Neural cell (in vitro differentiated cells): ENCODE measurements at regions not wholly inside any gene's neighbourhood (a gene's known extent, or its start where the extent isn't known, plus 50 kb on each side); places are given as distances from the start of the nearest gene placed in this dataset.

Experiments used
- H2AFZ ChIP-seq: fragments of 200-600, 300-800 bp; sonication (generic), shearing (Covaris generic); 2 replicates; pipeline ENCODE4 v1.6.0; 2014; ENCODE audit warnings: low read depth, mild to moderate bottlenecking, antibody characterized with exemption, low read length, moderate library complexity
- H3F3A ChIP-seq: fragments of 200-600 bp; shearing (Covaris generic); 2 replicates; pipeline ENCODE4 v1.6.1; 2016; ENCODE audit warnings: mild to moderate bottlenecking, moderate library complexity, mixed read lengths, antibody characterized with exemption, low read length; ENCODE audit not compliant: insufficient read depth, poor library complexity, severe bottlenecking
- H3K27ac ChIP-seq: fragments of 200-600, 300-800 bp; sonication (generic), shearing (Covaris generic); 2 replicates; pipeline ENCODE4 v1.5.1; 2014; ENCODE audit warnings: mild to moderate bottlenecking, low read length, moderate library complexity
- H3K27me3 ChIP-seq: fragments of 300-800, 200-600 bp; sonication (generic), shearing (Covaris generic); 2 replicates; pipeline ENCODE4 v1.6.0; 2014; ENCODE audit warnings: mild to moderate bottlenecking, low read depth, low read length, moderate library complexity; ENCODE audit not compliant: insufficient read depth
- H3K36me3 ChIP-seq: fragments of 300-800, 200-600 bp; sonication (generic), shearing (Covaris generic); 2 replicates; pipeline ENCODE4 v1.5.1; 2014; ENCODE audit warnings: mild to moderate bottlenecking, antibody characterized with exemption, low read length, moderate library complexity; ENCODE audit not compliant: insufficient read depth
- H3K4me2 ChIP-seq: fragments of 300-800, 200-600 bp; sonication (generic), shearing (Covaris generic); 2 replicates; pipeline ENCODE4 v1.6.0; 2014; ENCODE audit warnings: mild to moderate bottlenecking, low read length
- H3K4me3 ChIP-seq: fragments of 300-800, 200-600 bp; sonication (generic), shearing (Covaris generic); 2 replicates; pipeline ENCODE4 v1.5.1; 2014; ENCODE audit warnings: mild to moderate bottlenecking, low read length, moderate library complexity
- H3K79me2 ChIP-seq: fragments of 200-600 bp; shearing (Covaris generic); replicated peaks from 2 replicates; pipeline ENCODE4 v1.6.0; 2014; ENCODE audit warnings: mild to moderate bottlenecking, low read length, moderate library complexity; ENCODE audit not compliant: insufficient read depth
- H3K9ac ChIP-seq: fragments of 300-800, 200-600 bp; sonication (generic), shearing (Covaris generic); 2 replicates; pipeline ENCODE4 v1.6.1; 2016; ENCODE audit warnings: mild to moderate bottlenecking, low read length, mixed read lengths
- H3K9me2 ChIP-seq: fragments of 200-600 bp; shearing (Covaris generic); 2 replicates; pipeline ENCODE4 v1.6.1; 2016; ENCODE audit warnings: mild to moderate bottlenecking, low read length, mixed read lengths; ENCODE audit not compliant: insufficient read depth
- H3K9me3 ChIP-seq: fragments of 200-600, 300-800 bp; sonication (generic), shearing (Covaris generic); 2 replicates; pipeline ENCODE4 v1.6.1; 2016; ENCODE audit warnings: mild to moderate bottlenecking, mixed run types, low read length, moderate library complexity, mixed read lengths
- H4K20me1 ChIP-seq: fragments of 200-600 bp; shearing (Covaris generic); 2 replicates; pipeline ENCODE4 v1.6.1; 2016; ENCODE audit warnings: mild to moderate bottlenecking, mixed run types; ENCODE audit not compliant: insufficient read depth
- CTCF ChIP-seq: fragments of 450-650 bp; IDR thresholded peaks from 2 replicates; pipeline ENCODE4 v1.5.1; 2014; ENCODE audit warnings: antibody characterized with exemption, mild to moderate bottlenecking, moderate library complexity; ENCODE audit not compliant: poor library complexity, severe bottlenecking
- EP300 ChIP-seq: fragments of 450-650 bp; conservative IDR thresholded peaks from 2 replicates; pipeline ENCODE4 v1.6.1; 2014; ENCODE audit warnings: antibody characterized with exemption, mild to moderate bottlenecking, moderate library complexity; ENCODE audit not compliant: poor library complexity, severe bottlenecking
- EZH2 ChIP-seq: fragments of 200-600, 300-800 bp; shearing (Covaris generic), sonication (generic); IDR thresholded peaks from 2 replicates; pipeline ENCODE4 v1.6.1; 2014; ENCODE audit warnings: antibody characterized with exemption, low read length, borderline replicate concordance, mild to moderate bottlenecking; ENCODE audit not compliant: insufficient read depth, poor library complexity, severe bottlenecking
- MXI1 ChIP-seq: fragments of 450-650 bp; conservative IDR thresholded peaks from 2 replicates; pipeline ENCODE4 v1.6.1; 2014; ENCODE audit warnings: antibody characterized with exemption, mild to moderate bottlenecking; ENCODE audit not compliant: poor library complexity, severe bottlenecking
- POLR2AphosphoS5 ChIP-seq: IDR thresholded peaks from 2 replicates; pipeline ENCODE4 v1.6.1; 2012
- RAD21 ChIP-seq: fragments of 450-650 bp; conservative IDR thresholded peaks from 2 replicates; pipeline ENCODE4 v1.6.1; 2014; ENCODE audit warnings: antibody characterized with exemption, mild to moderate bottlenecking, moderate library complexity
- REST ChIP-seq: IDR thresholded peaks from 2 replicates; pipeline ENCODE4 v1.6.1; 2012; ENCODE audit warnings: borderline replicate concordance
- SMC3 ChIP-seq: fragments of 450-650 bp; conservative IDR thresholded peaks from 2 replicates; pipeline ENCODE4 v1.6.1; 2014; ENCODE audit warnings: antibody characterized with exemption, mild to moderate bottlenecking, moderate library complexity; ENCODE audit not compliant: poor library complexity
- TAF1 ChIP-seq: IDR thresholded peaks from 2 replicates; pipeline ENCODE4 v1.6.1; 2012; ENCODE audit warnings: low read depth

DNA sequence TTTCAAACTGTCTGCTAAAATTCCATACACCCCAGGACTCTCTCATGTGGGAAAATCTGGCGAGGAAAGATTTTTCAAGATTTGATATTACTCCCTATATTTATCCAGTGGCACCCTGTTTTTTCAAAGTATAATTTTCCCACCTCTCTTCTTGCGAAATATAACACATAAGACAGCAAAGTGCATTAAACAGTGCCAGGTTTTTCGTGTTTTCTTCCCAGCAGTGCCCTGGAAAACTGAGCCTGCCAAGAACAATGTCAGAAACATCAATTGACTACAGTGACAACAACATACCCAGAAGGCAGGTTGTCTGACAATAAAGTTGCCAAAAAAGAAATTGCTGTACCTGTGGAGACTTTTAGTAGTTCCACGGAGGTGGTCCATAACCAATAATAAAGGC, 545.0 kb upstream of the ZNF608 start:
- H3K4me2 ChIP-seq, result no peak overlapping the region
- no peaks in the 10 kb centered on the region for H3K9me2 ChIP-seq
- no peak for TF ChIP-seq REST
- TF ChIP-seq EZH2, result no peak
- TF ChIP-seq EP300, result no peak
- no peak for TF ChIP-seq SMC3
- TF ChIP-seq POLR2AphosphoS5, result no peak
- TF ChIP-seq MXI1, result no peak
- no peak for TF ChIP-seq TAF1
- TF ChIP-seq CTCF, result no peak
- H4K20me1 ChIP-seq, result no peaks in the 10 kb centered on the region
- H3K9me3 ChIP-seq, result no peaks in the 10 kb centered on the region
- no peak overlapping the region for H2AFZ ChIP-seq
- no peaks in the 10 kb centered on the region for H3K27me3 ChIP-seq
- no peak overlapping the region for H3K27ac ChIP-seq
- no peak overlapping the region for H3K9ac ChIP-seq
- H3K36me3 ChIP-seq, result no peaks in the 10 kb centered on the region
- H3K79me2 ChIP-seq, result no peaks in the 10 kb centered on the region
- no peak overlapping the region for H3K4me3 ChIP-seq
- H3F3A ChIP-seq, result no peaks in the 10 kb centered on the region

DNA sequence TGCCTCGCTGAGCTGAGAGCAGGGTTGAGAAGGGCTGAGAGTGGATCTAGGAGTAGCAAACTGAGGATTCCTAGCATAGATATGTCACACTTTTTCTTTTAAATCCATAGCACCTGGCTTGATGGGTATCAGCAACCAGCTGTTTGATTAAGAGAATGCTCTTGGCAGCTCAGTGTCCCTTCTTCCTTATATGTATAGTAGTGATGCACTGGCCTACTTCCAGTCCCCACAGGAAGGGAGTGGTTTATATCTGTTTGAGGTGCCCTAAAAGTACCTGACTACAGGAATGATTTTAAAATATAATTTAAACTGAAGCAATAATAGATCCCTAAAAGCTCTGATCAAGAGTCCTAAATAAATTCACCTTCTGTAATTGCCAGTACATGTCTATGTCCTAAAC, 546.8 kb upstream of the ZNF608 start:
- Histone ChIP-seq H2AFZ (no peak overlapping the region), H3F3A (no peaks in the 10 kb centered on the region), H3K9ac (no peak overlapping the region), H3K4me2 (no peak overlapping the region), H4K20me1 (no peaks in the 10 kb centered on the region), H3K27ac (no peak overlapping the region), H3K4me3 (no peak overlapping the region), H3K79me2 (no peaks in the 10 kb centered on the region), H3K9me3 (no peaks in the 10 kb centered on the region), H3K36me3 (no peaks in the 10 kb centered on the region), H3K27me3 (no peaks in the 10 kb centered on the region), H3K9me2 (no peaks in the 10 kb centered on the region)
- TF ChIP-seq EP300, result no peak
- TF ChIP-seq CTCF, result no peak
- no peak for TF ChIP-seq RAD21
- no peak for TF ChIP-seq EZH2
- no peak for TF ChIP-seq TAF1
- no peak for TF ChIP-seq SMC3
- no peak for TF ChIP-seq MXI1
- no peak for TF ChIP-seq REST
- no peak for TF ChIP-seq POLR2AphosphoS5
